Panc1 (cell line): ENCODE measurements at regions not wholly inside any gene's neighbourhood (a gene's known extent, or its start where the extent isn't known, plus 50 kb on each side); places are given as distances from the start of the nearest gene placed in this dataset.

Source experiments
- CTCF ChIP-seq: fragments of 450-650 bp; IDR thresholded peaks from 2 replicates; pipeline ENCODE4 v1.5.1; 2017; ENCODE audit warnings: mild to moderate bottlenecking
- POLR2AphosphoS5 ChIP-seq: IDR thresholded peaks from 2 replicates; pipeline ENCODE4 v1.6.1; 2012; ENCODE audit warnings: mild to moderate bottlenecking, low read depth, low read length, moderate library complexity
- TCF7L2 ChIP-seq: IDR thresholded peaks from 2 replicates; pipeline ENCODE4 v1.6.1; 2011; ENCODE audit warnings: mild to moderate bottlenecking, low read depth, low read length, inconsistent platforms

GRCh38 chr4:125262502-125262901, 52.3 kb upstream of the FAT4 start:
- no peak for TF ChIP-seq CTCF
- no peak for TF ChIP-seq POLR2AphosphoS5
- no peak for TF ChIP-seq TCF7L2
